Activated CD4-positive, alpha-beta T cell treated with anti-CD3 and anti-CD28 coated beads, Interleukin-10, Interleukin-2, amounts not matched to agents 100 ng/mL and 50 ng/mL, durations not matched to agents 16 hours and 8 hours (primary cell): ENCODE measurements at regions not wholly inside any gene's neighbourhood (a gene's known extent, or its start where the extent isn't known, plus 50 kb on each side); places are given as distances from the start of the nearest gene placed in this dataset.
"Not testable (repeated sequence)": the region's sequence is repeated elsewhere in the genome, so short reads cannot be mapped to it uniquely, and the experiment has no call there.

Experiments
- DNase-seq: peaks from one replicate; pipeline ENCODE4 v3.0.0-alpha.2; 2020

DNA sequence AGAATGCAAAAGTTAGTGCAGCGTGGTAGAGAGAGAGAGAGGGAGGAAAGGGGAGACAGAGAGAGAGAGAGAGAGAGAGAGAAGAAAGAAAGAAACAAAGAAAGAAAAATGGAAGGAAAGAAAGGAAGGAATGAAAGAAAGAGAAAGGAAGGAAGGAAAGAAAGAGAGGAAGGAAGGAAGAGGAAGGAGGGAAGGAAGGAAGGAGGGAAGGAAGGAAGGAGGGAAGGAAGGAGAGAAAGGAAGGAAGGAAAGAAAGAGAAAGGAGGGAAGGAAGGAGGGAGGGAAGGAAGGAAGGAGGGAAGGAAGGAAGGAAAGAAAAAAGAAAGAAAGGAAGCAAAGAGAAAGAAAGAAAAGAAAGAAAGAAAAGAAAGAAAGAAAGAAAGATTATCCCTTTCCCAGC lies 209.8 kb upstream of the MYO3A start:
- no peak for DNase-seq

- peak; percentile 43 for DNase-seq
Measured at GRCh38 chr10:25725917-25726716, 207.9 kb upstream of the MYO3A start.

- DNase-seq: no peak
Measured at GRCh38 chr10:25738776-25739175, 195.3 kb upstream of the MYO3A start.

- no peak for DNase-seq
Measured at GRCh38 chr10:25743832-25744231, 190.2 kb upstream of the MYO3A start.

DNA sequence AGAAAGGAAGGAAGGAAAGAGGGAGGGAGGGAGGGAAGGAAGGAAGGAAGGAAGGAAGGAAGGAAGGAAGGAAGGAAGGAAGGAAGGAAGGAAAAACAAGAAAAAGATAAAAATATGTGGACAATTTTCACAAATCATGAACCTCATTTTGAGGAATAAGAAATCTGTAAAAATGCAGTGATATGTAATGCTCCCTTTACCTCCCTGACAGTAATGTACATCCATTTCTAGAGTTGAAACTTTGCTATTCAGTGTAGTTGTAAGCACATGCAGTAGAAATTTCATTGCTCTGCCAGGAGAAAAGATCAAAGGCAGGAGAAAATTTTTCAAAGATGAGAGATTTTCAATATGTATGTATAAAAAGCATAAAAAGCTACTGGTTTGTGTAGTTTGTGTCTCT lies 189.5 kb upstream of the MYO3A start:
- DNase-seq: no peak

GRCh38 chr10:25745976-25746375 lies 188.1 kb upstream of the MYO3A start:
- DNase-seq: no peak

- DNase-seq: no peak
Measured at GRCh38 chr10:25747084-25747483, 186.9 kb upstream of the MYO3A start.

DNA sequence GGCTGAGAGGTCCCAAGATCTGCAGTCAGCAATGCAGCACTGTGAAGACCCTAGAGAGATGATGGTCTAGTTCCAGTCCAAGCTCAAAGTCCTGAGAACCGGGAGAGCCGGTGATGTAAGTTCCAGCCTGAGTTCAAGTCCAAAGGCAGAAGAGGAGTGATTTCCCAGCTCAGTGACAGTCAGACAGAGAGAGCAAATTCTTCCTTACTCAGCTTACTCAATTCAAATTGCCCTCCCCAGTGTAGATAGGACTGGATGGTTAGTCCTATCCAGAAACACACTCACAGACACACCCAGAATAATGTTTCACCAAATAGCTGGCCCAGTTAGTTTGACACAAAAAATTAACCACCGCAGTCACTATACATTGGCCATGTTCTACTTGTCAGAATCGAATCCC lies 185.5 kb upstream of the MYO3A start:
- no peak for DNase-seq

- no peak for DNase-seq
Measured at GRCh38 chr10:25753776-25754175, 180.3 kb upstream of the MYO3A start.

DNA sequence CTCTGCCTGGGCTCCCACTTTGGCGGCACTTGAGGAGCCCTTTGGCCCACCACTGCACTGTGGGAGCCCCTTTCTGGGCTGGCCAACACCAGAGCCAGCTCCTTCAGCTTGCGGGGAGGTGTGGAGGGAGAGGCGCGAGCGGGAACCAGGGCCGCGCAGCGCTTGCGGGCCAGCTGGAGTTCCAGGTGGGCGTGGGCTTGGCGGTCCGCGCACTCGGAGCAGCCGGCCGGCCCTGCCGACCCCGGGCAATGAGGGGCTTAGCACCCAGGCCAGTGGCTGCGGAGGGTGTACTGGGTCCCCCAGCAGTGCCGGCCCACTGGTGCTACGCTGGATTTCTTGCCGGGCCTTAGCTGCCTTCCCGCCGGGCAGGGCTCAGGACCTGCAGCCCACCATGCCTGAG lies 178.2 kb upstream of the MYO3A start:
- not testable (repeated sequence) for DNase-seq

- no peak for DNase-seq
Measured at GRCh38 chr10:25756784-25757183, 177.2 kb upstream of the MYO3A start.

GRCh38 chr10:25758041-25758457 lies 176.0 kb upstream of the MYO3A start:
- DNase-seq: peak; percentile 29

DNA sequence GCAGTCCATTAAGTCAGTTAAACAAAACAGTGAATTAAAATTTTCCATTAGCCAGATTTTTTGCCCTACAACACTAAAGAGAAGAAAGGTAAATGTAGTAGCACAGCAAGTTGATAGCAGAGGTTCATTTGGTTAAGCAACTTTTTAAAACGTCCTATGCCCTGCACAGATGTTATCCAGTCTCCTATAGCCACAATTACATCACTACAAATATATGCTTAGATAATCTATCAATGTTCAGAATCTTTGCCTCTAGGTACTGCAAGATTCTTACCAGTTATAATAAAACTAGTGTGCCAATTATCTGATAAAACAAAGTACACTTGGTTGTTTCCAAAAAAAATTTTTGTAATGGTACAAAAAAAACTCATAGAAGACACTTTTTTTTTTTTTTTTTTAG lies 175.5 kb upstream of the MYO3A start:
- no peak for DNase-seq

- DNase-seq: no peak
Measured at GRCh38 chr10:25761937-25762336, 172.1 kb upstream of the MYO3A start.

DNA sequence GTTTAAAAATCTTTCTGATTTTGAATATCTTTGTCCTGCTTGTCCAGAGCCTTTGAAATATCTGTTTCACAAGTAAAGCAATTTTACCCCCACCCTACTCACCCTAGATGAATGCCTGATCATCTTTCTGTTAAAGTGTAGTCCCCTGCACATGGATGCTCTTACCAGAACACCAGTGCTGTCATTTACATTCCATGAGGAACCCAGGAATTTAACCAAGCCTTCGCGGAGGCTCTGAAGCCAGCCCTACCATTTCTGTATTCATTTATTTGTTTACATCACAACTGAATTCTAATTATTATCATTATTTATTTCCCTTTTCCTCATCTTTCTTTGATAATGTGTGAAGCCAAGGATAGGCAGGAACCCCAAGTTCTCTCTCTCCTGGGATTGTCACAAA lies 167.8 kb upstream of the MYO3A start:
- no peak for DNase-seq

DNA sequence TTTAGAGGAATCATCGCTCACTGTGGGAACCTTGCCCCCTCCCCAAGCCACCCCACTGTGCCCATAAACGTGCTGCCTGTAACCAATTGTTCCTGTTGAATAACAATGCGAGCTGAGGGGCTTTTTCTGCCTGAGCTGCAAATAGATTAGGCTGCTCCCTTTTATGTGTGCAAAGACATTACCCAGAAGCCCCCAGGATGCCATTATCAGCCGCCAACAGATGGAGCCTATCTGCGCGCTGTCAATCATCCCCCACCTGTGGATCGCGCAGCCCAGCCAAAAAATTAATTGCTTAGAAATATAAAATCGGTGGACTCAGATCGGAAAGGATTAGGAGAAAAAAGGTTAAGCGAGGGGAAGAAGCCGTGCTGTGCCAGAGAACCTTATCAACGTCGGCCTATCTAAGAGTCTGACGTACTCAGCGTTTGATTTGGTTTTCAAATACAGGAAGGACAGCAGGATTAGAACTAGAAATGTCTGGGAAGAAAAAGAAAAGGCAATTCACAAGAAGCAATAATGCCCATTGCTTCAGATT lies 167.3 kb upstream of the MYO3A start:
- DNase-seq: no peak

GRCh38 chr10:25768167-25768566 lies 165.9 kb upstream of the MYO3A start:
- no peak for DNase-seq

DNA sequence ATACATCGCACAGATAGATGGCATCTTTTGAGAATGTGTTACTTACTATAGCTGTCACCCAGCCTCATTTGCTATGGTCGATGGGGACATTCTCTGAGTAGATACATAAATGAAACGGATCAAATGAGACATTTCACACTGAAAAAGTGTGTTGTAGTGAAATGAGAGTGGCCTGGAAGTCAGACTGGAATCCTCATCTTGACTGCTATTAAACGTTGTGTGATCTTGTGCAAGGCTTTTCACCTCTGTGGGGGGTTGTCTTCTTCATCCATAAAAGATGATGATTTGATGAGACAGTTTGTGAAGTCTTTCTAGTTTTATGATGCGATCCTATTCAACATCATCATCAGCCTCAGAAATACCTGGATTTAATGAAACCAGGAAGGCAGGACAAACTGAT lies 155.4 kb upstream of the MYO3A start:
- no peak for DNase-seq

DNA sequence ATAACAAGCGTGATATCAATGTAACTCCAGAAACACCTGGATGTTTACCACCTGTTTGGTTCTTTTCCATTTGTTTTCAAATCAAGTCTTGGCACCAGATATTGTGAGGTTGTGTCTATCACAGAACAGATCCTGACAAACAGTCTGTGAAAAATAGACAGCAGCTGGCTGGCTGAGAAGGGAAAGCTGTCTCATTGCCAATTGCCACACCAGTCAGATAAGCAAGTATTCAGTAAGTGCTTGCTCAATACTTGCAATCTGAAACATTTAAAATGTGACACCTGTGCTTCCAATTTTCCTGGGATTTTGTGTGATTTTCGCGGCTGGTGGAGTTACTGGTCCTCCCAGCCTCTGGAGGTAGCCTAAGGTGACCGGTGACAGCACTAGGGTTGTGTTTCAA lies 147.9 kb upstream of the MYO3A start:
- DNase-seq: no peak

DNA sequence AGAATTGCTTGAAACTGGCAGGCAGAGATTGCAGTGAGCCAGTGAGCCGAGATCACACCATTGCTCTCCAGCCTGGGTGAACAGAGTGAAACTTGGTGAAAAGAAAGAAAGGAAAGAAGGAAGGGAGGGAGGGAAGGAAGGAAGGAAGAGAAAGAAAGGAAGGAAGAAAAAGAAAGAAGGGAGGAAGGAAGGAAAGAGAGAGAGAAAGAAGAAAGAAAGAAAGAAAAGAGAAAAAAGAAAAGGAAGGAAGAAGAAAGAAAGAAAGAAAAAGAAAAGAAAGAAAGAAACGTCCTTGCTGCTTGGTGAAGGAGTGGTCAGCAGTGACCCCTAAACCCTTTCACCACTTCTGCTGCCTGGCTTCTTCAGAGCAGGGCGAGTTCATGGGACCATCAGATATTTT lies 147.1 kb upstream of the MYO3A start:
- no peak for DNase-seq

- DNase-seq: no peak
Measured at GRCh38 chr10:25797888-25798429, 136.1 kb upstream of the MYO3A start.

- DNase-seq: no peak
Measured at GRCh38 chr10:25804505-25804904, 129.5 kb upstream of the MYO3A start.

DNA sequence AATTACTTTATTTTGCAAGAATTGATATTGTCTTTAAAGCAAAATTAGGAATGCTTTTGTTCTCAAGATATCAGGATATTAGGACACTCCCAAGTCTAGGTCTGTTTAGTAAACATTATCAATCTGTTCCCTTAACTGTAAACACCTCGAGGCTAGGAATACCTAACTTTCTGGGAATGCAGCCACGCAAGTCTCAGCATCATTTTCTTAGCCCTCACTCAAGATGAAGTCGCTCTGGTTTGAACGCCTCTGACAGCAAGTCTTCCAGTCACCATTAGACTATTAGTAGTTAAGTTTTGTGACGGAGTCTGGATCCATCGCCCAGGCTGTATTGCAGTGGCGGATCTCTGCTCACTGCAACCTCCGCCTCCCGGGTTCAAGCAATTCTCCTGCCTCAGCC lies 128.0 kb upstream of the MYO3A start:
- DNase-seq: no peak

- no peak for DNase-seq
Measured at GRCh38 chr10:25808372-25808771, 125.7 kb upstream of the MYO3A start.
